ENCODE measurements at regions not wholly inside any gene's neighbourhood (a gene's known extent, or its start where the extent isn't known, plus 50 kb on each side); places are given as distances from the start of the nearest gene placed in this dataset.

- intact Hi-C loops (cut with micrococcal nuclease; ENCODE audit: unreplicated experiment), result no loop called here
- no TSS peak for BruUV-seq (replicated peaks)
- no peaks in the 10 kb centered on the region for H3K36me3 Mint-ChIP-seq (ENCODE audit: insufficient read depth, unreplicated experiment)
- CTCF ChIA-PET, result no interaction called here
- TF ChIP-seq, protein P1, sequence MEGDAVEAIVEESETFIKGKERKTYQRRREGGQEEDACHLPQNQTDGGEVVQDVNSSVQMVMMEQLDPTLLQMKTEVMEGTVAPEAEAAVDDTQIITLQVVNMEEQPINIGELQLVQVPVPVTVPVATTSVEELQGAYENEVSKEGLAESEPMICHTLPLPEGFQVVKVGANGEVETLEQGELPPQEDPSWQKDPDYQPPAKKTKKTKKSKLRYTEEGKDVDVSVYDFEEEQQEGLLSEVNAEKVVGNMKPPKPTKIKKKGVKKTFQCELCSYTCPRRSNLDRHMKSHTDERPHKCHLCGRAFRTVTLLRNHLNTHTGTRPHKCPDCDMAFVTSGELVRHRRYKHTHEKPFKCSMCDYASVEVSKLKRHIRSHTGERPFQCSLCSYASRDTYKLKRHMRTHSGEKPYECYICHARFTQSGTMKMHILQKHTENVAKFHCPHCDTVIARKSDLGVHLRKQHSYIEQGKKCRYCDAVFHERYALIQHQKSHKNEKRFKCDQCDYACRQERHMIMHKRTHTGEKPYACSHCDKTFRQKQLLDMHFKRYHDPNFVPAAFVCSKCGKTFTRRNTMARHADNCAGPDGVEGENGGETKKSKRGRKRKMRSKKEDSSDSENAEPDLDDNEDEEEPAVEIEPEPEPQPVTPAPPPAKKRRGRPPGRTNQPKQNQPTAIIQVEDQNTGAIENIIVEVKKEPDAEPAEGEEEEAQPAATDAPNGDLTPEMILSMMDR (IDR thresholded peaks at IDR 0.05; ENCODE audit: insufficient read depth in 1 of 2, low read depth in 1 of 2, low read length in 1 of 2, severe bottlenecking in 1 of 2, unreplicated experiment in 1 of 2), result no peak
- no peak overlapping the region for H3K27ac Mint-ChIP-seq (ENCODE audit: unreplicated experiment)
- POLR2A ChIA-PET, result no interaction called here
- H3K4me1 ChIP-seq, result no peaks in the 10 kb centered on the region
- H3K9me3 ChIP-seq, result 0 out of 2 replicates have a peak, but pooled peaks cover 8% of the 10 kb centered on the region
- no peaks in the 10 kb centered on the region for H3K4me1 Mint-ChIP-seq (ENCODE audit: low read depth, unreplicated experiment)
- H3K27me3 Mint-ChIP-seq (ENCODE audit: insufficient read depth, unreplicated experiment), result no peaks in the 10 kb centered on the region
- no peak for DNase-seq
- peaks cover 28% of the 10 kb centered on the region for H3K9me3 Mint-ChIP-seq (ENCODE audit: unreplicated experiment)
- no peaks in the 10 kb centered on the region for H3K27me3 ChIP-seq (replicated peaks; ENCODE audit: control insufficient read depth, insufficient read depth, low read length)
- H3K4me3 ChIP-seq (ENCODE audit: low read depth, low read length), result no peak overlapping the region
- H3K36me3 ChIP-seq (ENCODE audit: control insufficient read depth, insufficient read depth, low read length), result no peaks in the 10 kb centered on the region
- no peak overlapping the region for H3K4me3 Mint-ChIP-seq (ENCODE audit: unreplicated experiment)
Observed at GRCh38 chr5:110224050-110224449, 502.4 kb downstream of the TMEM232 start.

DNA sequence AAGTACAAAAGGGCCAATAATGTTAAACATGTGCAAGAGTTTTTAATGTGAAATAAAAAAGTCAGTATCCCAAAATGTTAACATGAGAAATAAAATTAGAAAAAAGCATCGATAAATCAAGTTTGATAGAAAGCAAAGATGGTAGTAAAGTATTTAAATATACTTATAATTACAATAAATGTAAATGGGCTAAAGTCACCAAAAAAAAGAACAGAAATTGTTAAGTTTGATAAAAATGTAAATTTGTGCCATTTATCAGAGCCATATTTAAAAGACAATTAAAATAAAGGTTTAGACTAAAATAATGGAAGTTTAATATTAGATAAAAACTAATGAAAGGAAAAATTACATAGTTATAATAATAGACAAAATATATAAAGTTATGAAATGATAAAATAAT, 500.5 kb downstream of the TMEM232 start:
- H3K27me3 Mint-ChIP-seq (ENCODE audit: insufficient read depth, unreplicated experiment), result no peaks in the 10 kb centered on the region
- no TSS peak for BruUV-seq (replicated peaks)
- POLR2A ChIA-PET, result no interaction called here
- H3K9me3 Mint-ChIP-seq (ENCODE audit: unreplicated experiment), result peaks cover 44% of the 10 kb centered on the region
- Histone ChIP-seq H3K4me1 (no peaks in the 10 kb centered on the region), H3K9me3 (0 out of 2 replicates have a peak, but pooled peaks cover 6% of the 10 kb centered on the region), H3K36me3 (ENCODE audit: control insufficient read depth, insufficient read depth, low read length) (no peaks in the 10 kb centered on the region), H3K4me3 (ENCODE audit: low read depth, low read length) (no peak overlapping the region), H3K27me3 (replicated peaks; ENCODE audit: control insufficient read depth, insufficient read depth, low read length) (no peaks in the 10 kb centered on the region)
- H3K36me3 Mint-ChIP-seq (ENCODE audit: insufficient read depth, unreplicated experiment), result no peaks in the 10 kb centered on the region
- TF ChIP-seq, protein P1 (IDR thresholded peaks at IDR 0.05; ENCODE audit: insufficient read depth in 1 of 2, low read depth in 1 of 2, low read length in 1 of 2, severe bottlenecking in 1 of 2, unreplicated experiment in 1 of 2), result no peak
- CTCF ChIA-PET, result no interaction called here
- no peak overlapping the region for H3K27ac Mint-ChIP-seq (ENCODE audit: unreplicated experiment)
- no peak for DNase-seq
- H3K4me1 Mint-ChIP-seq (ENCODE audit: low read depth, unreplicated experiment), result no peaks in the 10 kb centered on the region
- H3K4me3 Mint-ChIP-seq (ENCODE audit: unreplicated experiment), result no peak overlapping the region
- intact Hi-C loops (cut with micrococcal nuclease; ENCODE audit: unreplicated experiment), result no loop called here

DNA sequence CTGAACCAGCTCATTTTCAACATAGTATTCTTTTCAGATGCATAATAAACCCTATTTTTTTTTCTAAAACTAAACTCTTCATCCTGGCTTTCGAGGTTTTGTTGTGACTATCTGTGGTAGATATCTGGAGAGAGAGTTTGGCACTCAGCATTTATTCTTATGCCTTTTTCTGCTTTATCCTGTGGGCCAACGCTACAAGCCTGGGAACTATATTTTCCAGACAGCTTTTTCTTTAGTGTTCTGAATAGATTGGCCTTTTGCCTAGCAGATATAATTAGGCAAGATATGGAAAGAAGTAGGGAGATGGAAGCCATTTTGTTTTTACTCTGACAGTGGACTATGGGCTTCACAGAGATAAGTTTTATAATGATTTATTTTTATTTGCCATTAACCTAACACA, 486.7 kb downstream of the TMEM232 start:
- DNase-seq, result no peak
- H3K27me3 Mint-ChIP-seq (ENCODE audit: insufficient read depth, unreplicated experiment), result no peaks in the 10 kb centered on the region
- BruUV-seq (replicated peaks), result no TSS peak
- Histone ChIP-seq H3K9me3 (no peaks in the 10 kb centered on the region), H3K4me1 (no peaks in the 10 kb centered on the region), H3K36me3 (ENCODE audit: control insufficient read depth, insufficient read depth, low read length) (no peaks in the 10 kb centered on the region), H3K27me3 (replicated peaks; ENCODE audit: control insufficient read depth, insufficient read depth, low read length) (no peaks in the 10 kb centered on the region), H3K4me3 (ENCODE audit: low read depth, low read length) (no peak overlapping the region)
- no peaks in the 10 kb centered on the region for H3K9me3 Mint-ChIP-seq (ENCODE audit: unreplicated experiment)
- H3K27ac Mint-ChIP-seq (ENCODE audit: unreplicated experiment), result no peak overlapping the region
- intact Hi-C loops (cut with micrococcal nuclease; ENCODE audit: unreplicated experiment), result no loop called here
- no peak overlapping the region for H3K4me3 Mint-ChIP-seq (ENCODE audit: unreplicated experiment)
- POLR2A ChIA-PET, result no interaction called here
- H3K4me1 Mint-ChIP-seq (ENCODE audit: low read depth, unreplicated experiment), result no peaks in the 10 kb centered on the region
- TF ChIP-seq, protein P1 (IDR thresholded peaks at IDR 0.05; ENCODE audit: insufficient read depth in 1 of 2, low read depth in 1 of 2, low read length in 1 of 2, severe bottlenecking in 1 of 2, unreplicated experiment in 1 of 2), result no peak
- H3K36me3 Mint-ChIP-seq (ENCODE audit: insufficient read depth, unreplicated experiment), result no peaks in the 10 kb centered on the region
- CTCF ChIA-PET, result no interaction called here
